HL-60 (cell line): ENCODE measurements at regions not wholly inside any gene's neighbourhood (a gene's known extent, or its start where the extent isn't known, plus 50 kb on each side); places are given as distances from the start of the nearest gene placed in this dataset.

Experiments used
- CTCF ChIP-seq: IDR thresholded peaks from one replicate; pipeline ENCODE4 v1.5.1; 2011; ENCODE audit warnings: low read length, control low read depth, inconsistent platforms; ENCODE audit not compliant: insufficient read depth
- POLR2AphosphoS5 ChIP-seq: IDR thresholded peaks from 2 replicates; pipeline ENCODE4 v1.6.1; 2012; ENCODE audit warnings: low read depth
- REST ChIP-seq: IDR thresholded peaks from 2 replicates; pipeline ENCODE4 v1.6.1; 2012; ENCODE audit warnings: low read depth; ENCODE audit not compliant: insufficient replicate concordance

- TF ChIP-seq CTCF (no peak), POLR2AphosphoS5 (no peak), REST (no peak)
Measured at GRCh38 chr5:100697970-100698369, 162.8 kb downstream of the FAM174A start.
